Pulmonary artery endothelial cell (primary cell): ENCODE measurements at regions not wholly inside any gene's neighbourhood (a gene's known extent, or its start where the extent isn't known, plus 50 kb on each side); places are given as distances from the start of the nearest gene placed in this dataset.

Experiments
- DNase-seq: peaks from one replicate; pipeline ENCODE4 v3.0.0-alpha.2; 2011; ENCODE audit warnings: low read depth, low spot score

- DNase-seq, result no peak
These were observed 116.3 kb upstream of the FOXF1 start for GRCh38 chr16:86393907-86394626.

DNA sequence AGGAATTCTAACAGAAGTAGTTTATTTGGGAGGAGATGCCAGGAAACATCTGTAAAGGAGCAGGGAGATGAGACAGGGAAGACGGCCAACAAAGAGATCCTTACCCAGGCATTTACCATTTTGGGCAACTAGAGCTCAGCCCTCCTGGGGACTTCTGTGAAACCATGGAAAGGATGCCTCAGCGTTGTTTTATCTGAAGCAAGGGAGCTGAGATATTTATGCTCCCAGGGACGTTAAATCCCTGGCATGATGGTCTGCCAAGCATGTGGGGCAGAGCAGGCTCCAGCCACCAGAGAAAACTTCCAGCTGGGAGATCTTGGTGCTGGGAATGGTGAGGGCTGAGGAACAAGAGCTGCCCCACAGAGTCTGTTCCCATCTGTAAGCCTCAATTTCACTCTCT lies 114.8 kb upstream of the FOXF1 start:
- no peak for DNase-seq

- no peak for DNase-seq
These were observed 113.9 kb upstream of the FOXF1 start for GRCh38 chr16:86396422-86396821.

GRCh38 chr16:86396901-86397311 lies 113.4 kb upstream of the FOXF1 start:
- DNase-seq, result peak; percentile 51

DNA sequence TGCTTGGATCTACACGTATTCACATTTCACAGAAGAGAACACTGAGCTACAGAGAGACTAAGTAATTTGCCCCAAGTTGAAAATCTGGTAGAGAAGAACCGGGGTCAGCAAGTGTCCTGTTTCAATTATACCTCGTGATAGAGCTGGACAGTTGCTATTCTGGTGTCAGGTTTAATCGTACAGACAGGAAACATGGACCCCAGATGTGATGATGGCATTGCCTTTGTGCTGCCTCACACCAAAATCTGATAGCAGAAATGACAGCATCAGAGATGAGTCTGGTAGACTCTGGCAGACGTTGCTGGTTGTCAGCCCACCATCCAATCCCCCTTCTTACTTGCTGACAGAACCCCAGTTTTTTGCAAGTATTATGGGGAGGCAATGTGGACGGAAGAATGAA lies 112.1 kb upstream of the FOXF1 start:
- no peak for DNase-seq

- no peak for DNase-seq
These were observed 111.7 kb upstream of the FOXF1 start for GRCh38 chr16:86398622-86399021.

DNA sequence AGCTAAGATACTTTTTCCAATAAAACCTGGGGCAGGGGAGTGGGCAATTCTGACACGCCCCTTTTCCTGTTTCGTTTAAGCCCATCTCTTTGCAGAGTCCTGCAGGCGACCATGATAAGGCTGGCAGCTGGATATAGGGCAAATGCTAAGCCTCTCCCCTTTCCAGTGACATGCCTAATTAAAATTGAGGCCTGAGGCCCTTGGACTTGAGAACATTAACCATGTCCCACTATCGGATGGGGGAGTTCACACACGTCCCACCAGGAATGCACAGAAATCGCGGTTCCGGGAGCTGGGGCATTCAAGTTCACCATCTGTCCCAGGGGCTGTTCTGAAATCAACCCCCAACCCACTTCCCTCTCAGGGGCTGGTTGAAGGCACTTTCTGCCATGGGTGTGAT lies 109.2 kb upstream of the FOXF1 start:
- no peak for DNase-seq

- DNase-seq, result no peak
These were observed 107.2 kb upstream of the FOXF1 start for GRCh38 chr16:86403085-86403484.

- DNase-seq, result no peak
These were observed 106.7 kb upstream of the FOXF1 start for GRCh38 chr16:86403541-86404163.

DNA sequence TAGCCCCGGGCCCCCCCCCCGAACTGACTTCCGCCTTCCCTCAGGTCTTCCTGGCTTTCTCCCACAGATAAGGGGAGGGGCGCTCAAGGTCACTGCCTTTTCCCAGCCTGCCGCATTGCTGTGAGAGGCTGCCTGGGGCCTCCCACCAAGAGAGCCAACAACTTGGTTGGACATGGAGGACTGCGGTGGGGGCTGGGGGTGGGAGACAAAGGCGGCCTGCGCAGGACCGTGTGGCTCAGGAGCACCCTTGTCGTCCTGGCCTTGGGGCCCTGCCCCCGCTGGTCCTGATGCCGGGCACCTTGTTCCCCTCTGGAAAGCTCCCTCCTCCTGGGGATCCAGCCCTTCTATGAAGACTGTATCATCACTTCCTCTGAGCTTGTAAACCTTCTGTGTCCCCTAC lies 105.6 kb upstream of the FOXF1 start:
- DNase-seq, result no peak

GRCh38 chr16:86405319-86405718 lies 105.0 kb upstream of the FOXF1 start:
- DNase-seq, result no peak

DNA sequence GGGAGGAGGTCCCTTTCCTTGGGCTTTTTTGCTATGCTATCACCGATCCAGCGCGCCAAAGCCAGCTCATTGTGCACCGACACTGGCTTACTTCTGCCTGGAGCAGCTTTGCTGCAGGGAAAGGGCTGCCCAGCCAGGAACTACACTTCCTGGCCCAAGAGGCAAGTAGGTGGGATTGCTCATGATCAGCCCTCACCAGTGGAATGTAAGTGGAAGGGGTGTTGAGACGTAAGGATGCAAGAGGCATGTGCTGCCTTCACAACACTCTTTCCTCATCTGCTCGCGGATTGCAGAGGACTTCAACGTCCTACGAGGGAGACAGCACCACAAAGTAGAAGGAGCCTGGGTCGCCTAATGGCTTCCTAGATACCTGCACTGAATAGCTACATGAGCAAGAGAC lies 104.3 kb upstream of the FOXF1 start:
- no peak for DNase-seq

DNA sequence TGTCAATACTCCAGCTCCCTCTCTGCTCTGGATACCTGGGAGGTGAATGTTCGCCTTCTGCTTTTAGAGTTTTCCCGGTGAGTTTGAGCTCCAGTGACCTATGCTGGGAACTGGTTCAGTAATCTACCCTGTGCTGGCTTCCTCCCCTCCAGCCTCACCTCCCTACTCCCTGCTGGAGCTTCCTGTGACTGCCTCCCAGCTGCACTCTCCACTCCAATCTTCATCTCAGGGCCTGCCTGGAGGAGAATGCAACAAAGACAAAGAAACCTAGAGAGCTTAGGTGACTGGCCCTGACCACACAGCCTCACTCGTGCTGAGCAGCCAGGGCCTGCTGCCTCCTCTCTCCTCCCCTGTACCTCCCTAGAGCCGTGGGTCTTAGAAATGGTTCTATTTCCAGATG lies 101.6 kb upstream of the FOXF1 start:
- no peak for DNase-seq

DNA sequence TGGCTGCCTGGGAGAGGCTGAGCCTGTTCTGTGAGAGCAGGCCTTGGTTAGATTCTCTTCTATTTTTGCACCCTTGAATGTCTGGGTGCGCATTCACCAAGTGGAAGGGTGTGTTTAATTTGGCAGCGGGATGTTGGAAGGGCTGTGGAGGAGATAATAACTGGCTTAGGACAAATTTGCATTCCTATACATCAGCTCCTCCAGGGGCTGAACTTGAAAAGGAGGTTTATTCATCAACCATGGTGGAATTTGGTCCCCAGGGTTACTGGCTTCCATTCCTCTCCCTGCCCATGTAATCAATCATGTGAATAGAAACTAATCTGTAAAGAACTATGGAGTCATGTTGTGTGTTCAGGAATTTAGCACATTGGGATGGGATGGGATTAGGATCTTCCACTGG lies 100.2 kb upstream of the FOXF1 start:
- no peak for DNase-seq

DNA sequence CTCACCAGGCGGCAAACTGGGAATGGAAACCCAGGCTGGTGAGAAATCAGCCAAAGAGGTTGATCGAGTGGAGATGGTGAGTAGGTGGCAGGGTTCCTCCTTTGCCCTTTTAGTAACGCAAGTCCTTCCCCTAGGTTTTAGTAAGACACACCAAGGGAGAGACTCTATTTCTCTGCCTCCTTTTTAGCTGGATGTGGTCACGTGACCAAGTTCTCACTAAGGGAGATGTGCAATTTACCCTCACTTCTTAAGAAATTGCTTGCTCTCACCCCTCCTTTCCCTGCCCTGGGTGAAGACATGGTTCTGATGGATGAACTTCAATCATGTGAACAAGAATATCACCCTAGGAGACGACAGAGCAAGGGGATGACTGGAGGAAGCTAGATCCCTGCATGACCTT lies 99.8 kb upstream of the FOXF1 start:
- no peak for DNase-seq

GRCh38 chr16:86411897-86412296 lies 98.4 kb upstream of the FOXF1 start:
- DNase-seq, result no peak

- peak; percentile 64 for DNase-seq
These were observed 95.2 kb upstream of the FOXF1 start for GRCh38 chr16:86414991-86415740.

GRCh38 chr16:86418981-86419380 lies 91.3 kb upstream of the FOXF1 start:
- DNase-seq, result no peak

GRCh38 chr16:86419518-86419917 lies 90.8 kb upstream of the FOXF1 start:
- DNase-seq, result no peak

DNA sequence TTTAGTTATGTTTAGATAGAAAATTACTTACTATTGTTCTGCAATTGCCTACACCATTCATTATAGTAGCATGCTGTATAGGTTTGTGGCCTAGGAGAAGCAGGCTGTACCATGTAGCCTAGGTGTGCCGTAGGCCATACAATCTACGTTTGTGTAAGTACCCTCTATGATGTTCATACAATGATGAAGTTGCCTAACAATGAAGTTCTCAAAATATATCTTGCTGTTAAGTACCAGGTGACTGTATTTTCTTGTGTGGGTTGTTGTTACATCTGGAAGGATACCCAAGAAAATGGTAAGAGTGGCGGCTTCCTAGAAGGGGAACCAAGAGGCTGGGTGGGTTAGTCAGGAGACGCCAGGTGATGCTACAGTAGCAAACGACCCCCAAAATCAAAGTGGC lies 88.3 kb upstream of the FOXF1 start:
- no peak for DNase-seq

- DNase-seq, result no peak
These were observed 85.9 kb upstream of the FOXF1 start for GRCh38 chr16:86424398-86424797.

GRCh38 chr16:86424985-86425384 lies 85.3 kb upstream of the FOXF1 start:
- DNase-seq, result no peak
